GM20000 (cell line): ENCODE measurements at regions not wholly inside any gene's neighbourhood (a gene's known extent, or its start where the extent isn't known, plus 50 kb on each side); places are given as distances from the start of the nearest gene placed in this dataset.

Experiments
- DNase-seq: peaks from one replicate; pipeline ENCODE4 v3.0.0; 2012; ENCODE audit warnings: low spot score
- TF ChIP-seq, protein P1 (sequence below): IDR thresholded peaks from 2 replicates; pipeline ENCODE4 v1.5.1; 2012; ENCODE audit warnings: mild to moderate bottlenecking, control low read depth; ENCODE audit errors: extremely low read depth, missing control alignments

DNA sequence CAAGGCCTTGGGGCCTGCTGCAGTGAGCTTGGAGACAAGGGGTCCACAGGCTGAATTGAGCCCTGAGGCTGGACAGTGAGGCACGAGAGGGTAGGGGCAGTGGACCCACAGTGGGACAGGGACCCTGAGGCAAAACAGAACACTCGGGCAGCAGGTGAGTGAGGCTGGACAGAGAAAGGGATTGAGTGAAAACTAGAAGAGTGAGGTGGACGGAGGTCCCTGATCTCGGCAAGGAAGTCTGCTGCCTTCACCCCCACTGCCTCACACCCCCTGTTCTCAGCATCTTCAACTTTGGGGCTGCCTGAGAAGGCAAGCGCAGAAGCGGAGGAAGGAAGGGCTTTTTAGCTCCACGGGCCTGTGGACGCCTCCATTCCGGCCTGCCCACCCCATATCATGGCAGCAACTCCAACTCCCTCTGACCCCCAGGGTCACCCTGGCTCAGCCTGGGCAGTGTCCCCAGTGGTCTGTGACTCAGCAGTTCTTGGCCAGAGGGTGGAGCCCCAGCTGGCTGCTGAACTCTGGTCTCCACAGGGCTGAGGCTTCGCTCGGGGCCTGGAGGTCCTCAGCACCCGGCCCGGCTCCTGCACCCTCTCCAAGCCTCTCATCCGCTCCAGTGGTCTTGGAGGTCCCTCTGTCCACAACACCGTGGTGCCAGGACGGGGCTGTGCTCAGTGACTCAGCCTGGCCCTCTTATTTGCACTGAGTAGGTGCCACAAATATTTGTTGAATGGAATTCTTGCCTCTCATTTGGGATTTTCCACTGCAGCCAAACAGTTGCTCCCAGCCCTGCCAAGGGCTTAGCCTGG is 60.0 kb upstream of the EPS8L3 start:
- TF ChIP-seq, protein P1, sequence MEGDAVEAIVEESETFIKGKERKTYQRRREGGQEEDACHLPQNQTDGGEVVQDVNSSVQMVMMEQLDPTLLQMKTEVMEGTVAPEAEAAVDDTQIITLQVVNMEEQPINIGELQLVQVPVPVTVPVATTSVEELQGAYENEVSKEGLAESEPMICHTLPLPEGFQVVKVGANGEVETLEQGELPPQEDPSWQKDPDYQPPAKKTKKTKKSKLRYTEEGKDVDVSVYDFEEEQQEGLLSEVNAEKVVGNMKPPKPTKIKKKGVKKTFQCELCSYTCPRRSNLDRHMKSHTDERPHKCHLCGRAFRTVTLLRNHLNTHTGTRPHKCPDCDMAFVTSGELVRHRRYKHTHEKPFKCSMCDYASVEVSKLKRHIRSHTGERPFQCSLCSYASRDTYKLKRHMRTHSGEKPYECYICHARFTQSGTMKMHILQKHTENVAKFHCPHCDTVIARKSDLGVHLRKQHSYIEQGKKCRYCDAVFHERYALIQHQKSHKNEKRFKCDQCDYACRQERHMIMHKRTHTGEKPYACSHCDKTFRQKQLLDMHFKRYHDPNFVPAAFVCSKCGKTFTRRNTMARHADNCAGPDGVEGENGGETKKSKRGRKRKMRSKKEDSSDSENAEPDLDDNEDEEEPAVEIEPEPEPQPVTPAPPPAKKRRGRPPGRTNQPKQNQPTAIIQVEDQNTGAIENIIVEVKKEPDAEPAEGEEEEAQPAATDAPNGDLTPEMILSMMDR: no peak
- peak; percentile 1 for DNase-seq

DNA sequence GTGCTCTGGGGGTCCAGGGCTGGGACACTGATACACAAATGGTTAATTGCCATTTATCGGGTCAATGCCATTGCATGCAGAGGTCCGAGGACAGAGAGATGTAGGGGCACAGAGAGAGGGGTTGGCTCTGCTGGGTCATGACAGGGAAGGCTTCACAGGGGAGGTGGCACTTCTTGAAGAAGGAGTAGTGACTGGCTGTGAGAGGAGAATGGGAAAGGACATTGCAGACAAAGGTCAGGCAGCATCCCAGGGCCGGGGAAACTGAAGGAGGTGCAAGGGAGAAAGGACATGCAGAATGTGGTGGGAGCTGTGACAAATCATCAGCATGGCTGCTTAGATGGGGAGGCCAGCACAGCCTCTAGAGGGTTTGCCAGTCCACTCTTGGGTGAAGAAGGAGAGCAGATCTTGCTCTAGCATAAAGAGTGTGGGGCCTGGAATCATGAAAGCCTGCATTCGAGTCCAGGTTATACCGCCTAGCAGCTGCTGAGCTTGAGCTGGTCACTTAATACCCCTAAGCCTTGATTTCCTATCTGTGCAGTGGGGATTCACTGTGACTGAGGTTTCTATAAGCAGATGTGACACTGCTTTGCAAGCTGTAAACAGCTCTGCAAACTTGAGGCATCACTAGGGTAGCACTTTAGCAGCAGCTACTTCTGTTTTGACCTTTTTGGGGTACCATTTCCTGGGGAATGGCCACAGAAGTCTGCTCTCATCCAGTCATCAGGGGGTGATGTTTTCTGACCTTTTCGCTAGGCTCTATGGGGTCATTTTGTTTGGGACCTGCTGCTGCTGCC is 59.2 kb upstream of the EPS8L3 start:
- TF ChIP-seq, protein P1: no peak
- DNase-seq: peak; percentile 2

DNA sequence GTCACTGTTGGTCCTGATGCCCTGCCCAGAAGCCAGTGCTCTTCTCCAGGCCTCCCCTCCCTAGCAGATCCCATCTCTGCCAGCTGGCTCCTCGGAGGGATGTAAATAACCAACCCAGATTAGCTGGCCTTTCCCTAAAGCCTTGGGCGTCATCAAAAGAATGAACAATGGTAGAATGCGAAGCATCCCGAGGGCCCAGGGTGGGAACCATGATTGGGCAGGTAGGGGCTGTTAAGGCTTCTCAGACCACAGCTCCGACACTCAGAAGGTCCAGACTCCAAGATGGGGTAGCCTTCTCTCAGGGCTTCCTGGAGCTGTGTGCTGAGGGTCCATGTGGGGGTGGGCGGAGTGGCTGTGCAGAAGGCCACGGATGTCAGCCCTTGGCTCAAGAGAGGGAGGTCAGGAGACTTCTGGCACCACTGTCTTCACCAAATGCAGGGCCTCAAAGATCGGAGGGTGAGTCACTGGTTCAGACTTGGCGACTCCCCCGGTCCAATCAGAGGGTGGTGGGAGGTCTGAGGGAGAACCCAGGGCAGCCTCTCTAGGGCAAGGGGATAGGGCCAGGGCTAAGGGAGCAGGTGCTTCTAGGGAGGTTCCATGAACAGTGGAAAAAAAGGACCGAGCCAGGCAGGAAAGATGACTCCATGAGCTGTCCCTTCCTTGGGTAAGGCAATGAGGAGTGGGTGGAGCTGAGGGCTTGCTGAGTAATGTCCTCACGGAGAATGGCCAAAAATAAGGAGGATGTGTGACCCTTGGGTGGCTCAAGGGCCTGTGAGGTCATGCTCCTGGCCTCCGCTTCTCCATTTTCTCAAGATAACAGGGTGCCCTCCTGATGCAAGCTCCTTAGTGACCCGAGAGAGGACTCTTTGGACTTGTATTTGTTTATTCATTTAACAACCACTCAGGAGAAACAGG is 58.4 kb upstream of the EPS8L3 start:
- TF ChIP-seq, protein P1: no peak
- peak; percentile 2 for DNase-seq

DNA sequence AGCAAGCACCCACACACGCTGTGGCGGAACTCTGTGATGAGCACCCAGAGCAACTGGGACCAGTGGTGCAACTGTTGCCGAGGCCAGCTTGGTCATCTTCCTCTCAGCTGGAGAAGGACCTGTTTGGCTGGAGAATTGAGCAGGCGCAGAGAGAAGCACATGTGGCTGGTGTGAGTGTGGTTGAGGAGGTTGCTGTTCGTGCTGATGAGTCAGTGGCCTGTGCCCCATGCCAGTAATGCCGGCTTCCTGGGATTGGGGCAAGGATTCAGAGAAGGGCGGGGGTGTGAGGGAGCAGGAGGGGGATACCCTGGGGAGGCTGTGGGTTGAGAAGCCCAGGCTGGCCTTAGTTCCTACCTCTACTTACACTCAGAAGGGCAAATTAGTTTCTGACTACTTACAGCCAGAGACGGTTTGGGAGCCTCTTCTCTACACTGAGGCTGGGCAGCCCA is 57.5 kb upstream of the EPS8L3 start:
- DNase-seq: no peak
- TF ChIP-seq, protein P1: no peak

DNA sequence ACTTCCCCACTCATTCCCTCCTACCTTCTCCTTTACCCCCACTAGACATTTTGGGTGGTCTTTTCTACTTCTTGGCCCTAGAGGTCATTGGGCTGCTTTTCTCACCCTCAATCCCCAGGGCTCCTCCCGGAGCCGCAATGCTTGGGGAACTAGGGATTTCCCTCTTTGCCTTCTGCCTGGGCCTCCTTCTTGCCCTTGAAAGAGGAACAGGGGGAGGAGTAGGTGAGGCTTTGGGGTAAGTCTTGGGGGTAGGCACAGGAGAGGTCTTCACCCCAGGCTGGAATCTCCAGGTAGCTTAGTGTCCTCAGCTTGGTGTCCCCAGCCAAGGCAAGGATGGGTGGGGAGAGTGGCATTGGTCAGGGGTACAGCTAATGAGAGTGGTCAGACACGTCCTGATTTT is 56.2 kb upstream of the EPS8L3 start:
- TF ChIP-seq, protein P1: no peak
- DNase-seq: peak; percentile 2

DNA sequence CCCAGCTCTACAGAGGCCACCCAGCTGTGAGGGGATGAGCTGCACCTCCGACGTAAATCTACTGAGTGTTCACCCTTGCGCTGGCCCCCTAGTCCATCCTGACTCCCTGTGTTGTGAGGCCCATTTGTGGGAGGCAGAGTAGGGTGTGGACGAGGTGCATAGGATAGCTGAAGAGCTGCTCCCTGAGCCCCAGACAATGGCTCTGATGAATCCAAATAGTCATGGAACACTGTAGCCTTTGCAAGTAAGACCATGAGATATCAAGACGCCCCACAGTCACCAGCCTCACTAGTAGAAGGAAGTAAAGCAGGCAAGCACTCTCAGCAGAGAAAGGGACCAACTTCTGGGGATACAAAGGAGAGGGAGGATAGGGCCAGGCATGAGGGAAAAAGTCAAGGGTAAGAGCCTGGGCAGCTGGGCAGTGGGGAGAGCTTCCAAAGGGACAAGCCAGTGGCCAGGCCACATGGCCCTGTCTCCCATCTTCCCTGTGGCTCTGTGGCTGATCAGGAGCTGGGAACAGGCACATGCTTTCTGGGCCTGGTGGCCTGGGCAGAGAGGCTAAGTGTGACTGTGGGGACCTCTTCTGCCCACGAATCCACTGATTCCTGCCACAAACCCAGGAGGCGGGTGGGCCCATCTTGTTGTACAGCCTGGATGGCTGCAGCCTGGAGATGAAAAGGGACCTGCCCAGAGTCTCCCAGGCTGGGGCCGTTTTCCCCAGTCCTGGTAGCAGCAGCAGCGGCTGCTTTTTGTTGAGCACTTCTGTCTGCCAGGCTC is 55.5 kb upstream of the EPS8L3 start:
- DNase-seq: peak; percentile 4
- TF ChIP-seq, protein P1: no peak
